Kidney capillary endothelial cell (primary cell): ENCODE measurements at regions not wholly inside any gene's neighbourhood (a gene's known extent, or its start where the extent isn't known, plus 50 kb on each side); places are given as distances from the start of the nearest gene placed in this dataset.

Experiments
- DNase-seq: peaks from one replicate; pipeline ENCODE4 v3.0.0-alpha.2; 2018; ENCODE audit warnings: low spot score

DNA sequence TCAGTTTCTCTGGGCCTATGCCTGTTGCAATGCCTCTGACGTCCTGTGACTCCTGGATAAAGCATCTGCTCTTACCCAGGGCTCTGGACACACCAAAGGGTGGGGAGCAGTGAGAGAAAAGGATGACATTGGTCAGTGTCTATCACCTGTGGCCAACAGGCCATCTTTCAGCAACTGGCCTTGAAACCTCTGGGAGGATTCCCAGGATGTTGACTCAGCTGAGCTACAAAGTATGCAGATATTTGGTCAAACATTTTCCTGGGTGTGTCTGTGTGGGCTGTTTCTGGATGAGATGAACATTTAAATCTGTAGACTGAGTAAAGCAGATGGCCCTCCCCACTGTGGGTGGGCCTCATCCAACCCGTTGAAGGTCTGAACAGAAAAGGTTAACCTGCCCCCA, 149.9 kb downstream of the SPATA19 start:
- DNase-seq, result no peak

GRCh38 chr11:133694701-133695100, 150.6 kb downstream of the SPATA19 start:
- no peak for DNase-seq

DNA sequence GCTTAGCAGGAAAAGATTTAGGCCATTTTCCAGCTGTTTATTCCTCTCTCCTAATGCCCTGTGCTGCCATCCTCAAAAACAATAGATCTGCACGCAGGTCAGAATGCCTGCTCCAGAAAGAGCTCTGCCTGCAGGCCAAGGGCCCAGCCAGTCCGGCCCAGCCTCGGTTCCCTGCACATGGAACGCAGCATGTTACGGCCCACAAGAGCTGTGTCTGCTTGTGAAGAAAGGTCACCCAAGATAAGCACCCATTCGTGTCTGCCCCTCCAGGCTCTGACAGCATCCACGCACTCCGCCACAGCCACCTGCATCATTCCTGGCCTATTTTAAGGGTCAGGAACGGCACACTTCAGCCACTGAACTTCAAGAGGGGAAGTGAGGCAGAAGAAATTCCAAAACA, 152.2 kb downstream of the SPATA19 start:
- DNase-seq, result no peak

DNA sequence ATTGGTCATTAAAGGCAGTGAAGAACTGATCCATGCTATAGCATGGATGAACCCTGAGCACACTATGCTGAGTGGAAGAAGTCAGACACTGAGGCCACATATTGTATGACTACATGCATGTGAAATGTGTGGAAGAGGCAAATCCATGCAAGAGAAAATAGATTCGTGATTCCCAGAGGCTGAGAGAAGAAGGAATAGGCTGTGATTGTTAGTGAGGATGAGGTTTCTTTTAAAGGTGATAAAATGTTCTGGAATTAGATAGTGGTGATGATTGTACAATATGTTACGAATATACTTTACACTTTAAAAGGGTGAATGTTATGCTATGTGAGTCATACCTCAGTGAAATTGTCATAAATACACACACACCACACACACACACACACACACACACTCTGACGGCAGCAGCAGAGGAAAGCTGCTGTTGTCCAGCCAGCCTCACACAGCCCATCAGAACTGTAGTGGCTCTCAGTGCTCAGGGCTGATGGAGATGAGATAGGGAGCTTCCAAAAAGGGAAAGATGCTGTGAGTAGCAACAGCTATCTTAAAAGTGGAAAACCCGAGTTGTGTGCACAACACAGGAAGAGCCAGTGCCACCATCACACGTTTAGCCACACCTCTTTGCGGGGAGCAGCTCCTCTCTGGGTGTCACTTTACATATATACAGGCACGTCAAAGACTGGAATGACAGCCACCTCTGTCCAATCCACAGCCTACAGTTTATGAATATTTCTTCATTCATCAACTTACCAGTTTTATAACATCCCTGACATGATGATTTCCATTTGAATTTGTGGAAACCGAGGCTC, 153.0 kb downstream of the SPATA19 start:
- no peak for DNase-seq

GRCh38 chr11:133687781-133688180, 155.5 kb upstream of the OPCML start:
- no peak for DNase-seq

DNA sequence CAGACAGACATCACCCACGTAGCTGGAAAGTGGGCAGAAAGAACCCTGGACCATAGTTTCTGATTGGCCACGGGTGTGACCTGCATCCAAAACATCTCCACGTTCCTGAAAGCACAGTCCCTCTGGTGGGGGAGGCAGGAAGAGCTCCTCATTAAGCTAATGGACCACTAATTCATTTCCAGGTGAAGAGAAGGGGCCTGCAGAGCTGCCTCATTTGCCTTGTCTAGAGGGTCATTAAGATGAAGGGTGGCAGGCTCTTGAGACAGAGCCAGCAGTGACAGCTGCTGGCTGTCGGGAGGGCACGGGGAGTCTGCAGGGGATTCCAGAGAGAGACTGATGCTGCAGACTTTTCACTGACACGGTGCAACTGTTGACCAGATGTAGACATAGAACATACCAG, 149.6 kb upstream of the OPCML start:
- DNase-seq, result no peak

GRCh38 chr11:133679896-133680295, 147.6 kb upstream of the OPCML start:
- DNase-seq, result no peak

GRCh38 chr11:133678191-133678590, 145.9 kb upstream of the OPCML start:
- DNase-seq, result no peak

- no peak for DNase-seq
Observed at GRCh38 chr11:133677387-133677786, 145.1 kb upstream of the OPCML start.

DNA sequence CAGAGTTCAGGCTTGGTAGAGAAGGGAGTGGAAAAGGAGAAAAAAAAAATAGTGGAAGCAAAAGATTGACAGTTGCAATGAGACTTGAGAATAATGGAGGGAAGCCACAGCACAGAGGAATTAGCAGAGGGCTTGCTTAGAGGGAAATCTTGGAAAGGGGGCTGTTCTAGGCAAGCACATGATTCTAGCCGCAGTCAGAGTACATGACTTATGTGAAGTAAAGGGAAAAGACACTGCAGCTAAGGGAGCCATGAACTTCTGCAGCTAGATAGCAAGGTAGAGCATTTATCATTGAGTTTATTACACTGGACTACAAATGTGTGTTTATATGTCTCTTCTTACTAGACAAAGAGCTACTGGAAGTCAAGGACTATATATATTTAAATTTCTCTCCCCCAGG, 144.0 kb upstream of the OPCML start:
- DNase-seq, result no peak

GRCh38 chr11:133669371-133670053, 137.2 kb upstream of the OPCML start:
- no peak for DNase-seq

DNA sequence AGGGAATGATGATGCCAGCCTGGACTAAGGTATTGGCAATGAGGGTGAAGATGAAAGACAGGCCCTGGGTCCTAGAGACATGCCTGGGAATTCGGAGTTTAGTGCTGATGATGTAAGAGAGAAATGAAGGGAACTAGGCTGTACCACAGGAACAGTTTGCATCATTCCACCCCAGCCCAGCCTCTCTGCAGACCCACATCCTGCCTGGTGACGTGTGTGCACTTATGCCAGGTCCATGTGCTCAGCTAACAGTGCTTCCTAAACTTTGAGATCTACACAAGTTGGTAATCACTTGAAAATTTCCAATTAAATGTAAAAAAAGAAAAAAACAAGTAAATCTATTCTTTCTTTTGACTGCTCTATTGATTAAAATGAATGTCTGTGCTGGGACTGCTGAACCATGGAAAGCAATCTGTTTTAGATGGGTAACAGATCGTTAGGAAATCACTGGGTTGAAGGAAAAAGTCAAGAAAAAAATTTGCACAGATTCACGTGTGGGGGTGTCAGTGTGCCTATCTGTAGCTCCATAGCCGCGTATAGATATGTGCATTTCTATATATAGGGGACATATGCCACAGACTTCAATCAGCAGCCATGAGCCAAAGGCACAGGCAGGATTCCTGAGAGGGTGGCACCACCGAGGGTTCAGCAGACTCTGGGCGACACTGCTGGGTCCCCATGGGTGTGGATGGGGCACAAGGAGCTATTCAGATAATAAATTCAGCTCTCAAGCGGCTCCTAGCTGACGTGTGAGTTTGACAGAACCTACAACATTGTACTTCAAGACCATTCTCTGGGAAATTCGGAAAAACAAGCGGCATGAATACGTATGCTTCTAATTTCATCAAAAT, 131.1 kb upstream of the OPCML start:
- DNase-seq, result no peak

DNA sequence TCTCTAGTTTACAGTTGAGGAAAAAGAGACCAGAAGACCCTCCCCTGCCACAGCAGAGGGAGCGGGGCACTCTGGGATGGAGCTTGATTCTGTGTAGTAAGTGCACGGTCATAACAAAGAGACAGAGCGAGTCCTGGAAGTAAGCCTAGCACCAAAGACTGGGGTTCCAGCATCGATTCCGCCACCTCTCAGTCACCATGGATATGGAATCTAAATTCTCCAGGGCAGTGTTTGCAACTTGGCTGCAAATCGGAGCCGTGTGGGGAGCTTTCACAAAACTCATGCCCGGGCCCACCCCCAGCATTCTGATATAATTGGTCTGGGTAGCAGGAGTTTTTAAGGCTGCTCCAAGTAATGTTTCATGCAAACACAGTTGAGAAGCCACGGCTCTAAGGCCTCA, 129.5 kb upstream of the OPCML start:
- DNase-seq, result no peak

DNA sequence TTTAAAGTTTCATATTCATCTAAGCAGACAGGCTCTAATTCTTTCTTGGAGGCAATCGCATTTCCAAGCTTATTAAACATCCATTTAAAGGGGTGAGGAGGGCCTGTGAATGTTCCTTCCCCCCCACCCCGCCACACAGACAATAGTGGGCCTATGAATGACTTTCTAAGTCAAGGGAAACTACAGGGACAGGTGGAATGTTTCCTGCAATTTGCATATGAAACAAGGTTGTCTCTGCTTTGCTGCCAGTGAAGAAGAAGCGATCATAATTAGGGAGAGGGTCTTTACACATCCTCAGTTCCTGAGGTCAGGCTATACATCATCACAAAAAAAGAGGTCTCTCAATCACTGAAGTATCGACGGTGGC, 127.9 kb upstream of the OPCML start:
- DNase-seq, result no peak

GRCh38 chr11:133659538-133660201, 127.4 kb upstream of the OPCML start:
- DNase-seq, result no peak

- DNase-seq, result no peak
Observed at GRCh38 chr11:133657054-133657453, 124.8 kb upstream of the OPCML start.

GRCh38 chr11:133656082-133656635, 123.9 kb upstream of the OPCML start:
- DNase-seq, result no peak

GRCh38 chr11:133654630-133655212, 122.4 kb upstream of the OPCML start:
- no peak for DNase-seq

GRCh38 chr11:133653336-133653735, 121.0 kb upstream of the OPCML start:
- DNase-seq, result no peak

DNA sequence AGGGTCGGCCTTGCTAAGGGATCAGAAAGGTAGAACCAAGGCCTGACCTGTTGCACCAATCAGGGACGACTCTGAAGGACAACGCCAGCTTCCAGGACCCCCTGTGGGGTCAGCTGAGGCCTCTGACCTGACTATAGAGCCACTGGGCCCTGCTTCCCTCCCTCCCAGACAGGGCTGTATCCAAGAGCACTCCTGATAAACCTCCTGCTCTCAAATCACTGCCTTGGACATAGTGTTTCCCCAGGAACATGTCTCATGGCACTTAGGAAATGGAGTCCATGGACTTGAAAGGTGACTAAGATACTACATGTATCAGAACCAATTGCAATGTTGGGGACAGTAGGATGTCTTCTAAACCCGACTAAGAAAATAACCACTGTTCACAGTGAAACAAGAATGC, 117.8 kb upstream of the OPCML start:
- DNase-seq, result no peak

GRCh38 chr11:133649040-133649439, 116.7 kb upstream of the OPCML start:
- DNase-seq, result no peak

- no peak for DNase-seq
Observed at GRCh38 chr11:133639408-133639807, 107.1 kb upstream of the OPCML start.
